Liver (tissue), 8 donors: ENCODE measurements at regions not wholly inside any gene's neighbourhood (a gene's known extent, or its start where the extent isn't known, plus 50 kb on each side); places are given as distances from the start of the nearest gene placed in this dataset.

Source experiments
- DNase-seq: peaks from one replicate; pipeline ENCODE4 v3.0.0-alpha.2; 2017; ENCODE audit warnings: low spot score
- H3K27ac ChIP-seq, 2 donors: one replicate each; pipeline ENCODE4 v1.7.0; 2013; ENCODE audit warnings: inconsistent platforms in 2 of 2, low read length in 2 of 2, control low read depth in 1 of 2, low read depth in 1 of 2, mild to moderate bottlenecking in 1 of 2
- H3K27me3 ChIP-seq, 4 donors: one replicate each; pipeline versions ENCODE4 v1.6.1 to v1.7.0; 2013; ENCODE audit warnings: low read length in 3 of 4, inconsistent platforms in 1 of 4, mild to moderate bottlenecking in 1 of 4, moderate library complexity in 1 of 4; ENCODE audit not compliant: control insufficient read depth in 4 of 4, insufficient read depth in 4 of 4
- H3K36me3 ChIP-seq, 4 donors: one replicate each; pipeline versions ENCODE4 v1.6.1 to v1.7.0; 2013; ENCODE audit warnings: low read length in 3 of 4, mild to moderate bottlenecking in 3 of 4, low read depth in 1 of 4, moderate library complexity in 1 of 4; ENCODE audit not compliant: control insufficient read depth in 4 of 4, insufficient read depth in 3 of 4
- H3K4me1 ChIP-seq, 4 donors: one replicate each; pipeline versions ENCODE4 v1.6.1 to v1.7.0; 2013; ENCODE audit warnings: low read length in 3 of 4, mild to moderate bottlenecking in 3 of 4, moderate library complexity in 1 of 4; ENCODE audit not compliant: control insufficient read depth in 4 of 4, insufficient read depth in 4 of 4
- H3K4me3 ChIP-seq, 3 donors: one replicate each; pipeline versions ENCODE4 v1.6.1 to v1.7.0; 2013; ENCODE audit warnings: low read length in 3 of 3, control low read depth in 1 of 3, low read depth in 1 of 3, mild to moderate bottlenecking in 1 of 3
- H3K9ac ChIP-seq, 2 donors: one replicate each; pipeline ENCODE4 v1.7.0; 2013; ENCODE audit warnings: low read length in 2 of 2, mild to moderate bottlenecking in 2 of 2, moderate library complexity in 2 of 2, control low read depth in 1 of 2, low read depth in 1 of 2
- H3K9me3 ChIP-seq, 4 donors: one replicate each; pipeline versions ENCODE4 v1.6.1 to v1.7.0; 2013; ENCODE audit warnings: low read length in 3 of 4; ENCODE audit not compliant: control insufficient read depth in 4 of 4
- EGR1 ChIP-seq, 2 donors: IDR thresholded peaks; 2 replicates each; pipeline ENCODE4 v1.6.1; 2016 to 2018; ENCODE audit warnings: antibody characterized with exemption in 2 of 2, low read depth in 2 of 2
- FOXA1 ChIP-seq: IDR thresholded peaks from 2 replicates; pipeline ENCODE4 v1.6.1; 2016; ENCODE audit warnings: antibody characterized with exemption
- FOXA2 ChIP-seq: IDR thresholded peaks from 2 replicates; pipeline ENCODE4 v1.6.1; 2016; ENCODE audit warnings: antibody characterized with exemption
- GABPA ChIP-seq, 2 donors: IDR thresholded peaks in 1 of 2; conservative IDR thresholded peaks in 1 of 2; 2 replicates each; pipeline ENCODE4 v1.6.1; 2016; ENCODE audit warnings: antibody characterized with exemption in 2 of 2, mild to moderate bottlenecking in 1 of 2, moderate library complexity in 1 of 2
- HNF4A ChIP-seq, 2 donors: conservative IDR thresholded peaks; 2 replicates each; pipeline ENCODE4 v1.6.1; 2016; ENCODE audit warnings: antibody characterized with exemption in 2 of 2, mild to moderate bottlenecking in 2 of 2
- HNF4G ChIP-seq: IDR thresholded peaks from 2 replicates; pipeline ENCODE4 v1.6.1; 2016; ENCODE audit warnings: antibody characterized with exemption
- JUND ChIP-seq, 2 donors: IDR thresholded peaks; 2 replicates each; pipeline ENCODE4 v1.6.1; 2016; ENCODE audit warnings: antibody characterized with exemption in 2 of 2
- NR2F2 ChIP-seq: IDR thresholded peaks from 2 replicates; pipeline ENCODE4 v1.6.1; 2016; ENCODE audit warnings: antibody characterized with exemption
- RAD21 ChIP-seq, 2 donors: IDR thresholded peaks; 2 replicates each; pipeline ENCODE4 v1.6.1; 2016; ENCODE audit warnings: antibody characterized with exemption in 2 of 2, mild to moderate bottlenecking in 2 of 2
- RXRA ChIP-seq, 2 donors: IDR thresholded peaks; 2 replicates each; pipeline ENCODE4 v1.6.1; 2017 to 2018; ENCODE audit warnings: antibody characterized with exemption in 2 of 2, mild to moderate bottlenecking in 1 of 2
- SP1 ChIP-seq: IDR thresholded peaks from 2 replicates; pipeline ENCODE4 v1.6.1; 2018; ENCODE audit warnings: antibody characterized with exemption, mild to moderate bottlenecking
- TAF1 ChIP-seq: conservative IDR thresholded peaks from 2 replicates; pipeline ENCODE4 v1.6.1; 2016; ENCODE audit warnings: antibody characterized with exemption, mild to moderate bottlenecking
- YY1 ChIP-seq: IDR thresholded peaks from 2 replicates; pipeline ENCODE4 v1.6.1; 2016; ENCODE audit warnings: antibody characterized with exemption, mild to moderate bottlenecking
- WGBS: extraction: QIAGEN DNeasy Blood & Tissue Kit; methylation state at CpG from one replicate; pipeline ENCODE4 v1.1.7; 2013; 5-methylcytosine and 5-hydroxymethylcytosine counted together
- TF ChIP-seq, protein P1 (sequence below): IDR thresholded peaks from 2 replicates; pipeline ENCODE4 v1.6.1; 2016; ENCODE audit warnings: antibody characterized with exemption
- TF ChIP-seq, protein P2 (sequence below): fragments of 150-350 bp; IDR thresholded peaks from 2 replicates; pipeline ENCODE4 v1.5.1; 2017; ENCODE audit warnings: improper control_type of control experiment, low read depth, low read length; ENCODE audit not compliant: missing input control
- TF ChIP-seq, protein P3 (sequence below): IDR thresholded peaks from 2 replicates; pipeline ENCODE4 v1.6.1; 2016; ENCODE audit warnings: antibody characterized with exemption
- TF ChIP-seq, protein P4 (sequence below): IDR thresholded peaks from 2 replicates; pipeline ENCODE4 v1.6.1; 2016; ENCODE audit warnings: antibody characterized with exemption, mild to moderate bottlenecking
- TF ChIP-seq, protein P5 (sequence below): IDR thresholded peaks from 2 replicates; pipeline ENCODE4 v1.6.1; 2016; ENCODE audit warnings: antibody characterized with exemption
- donor health status: healthy.
- donor health status: healthy.
- donor health status: healthy.
- donor health status: healthy.
- donor health status: healthy.

DNA sequence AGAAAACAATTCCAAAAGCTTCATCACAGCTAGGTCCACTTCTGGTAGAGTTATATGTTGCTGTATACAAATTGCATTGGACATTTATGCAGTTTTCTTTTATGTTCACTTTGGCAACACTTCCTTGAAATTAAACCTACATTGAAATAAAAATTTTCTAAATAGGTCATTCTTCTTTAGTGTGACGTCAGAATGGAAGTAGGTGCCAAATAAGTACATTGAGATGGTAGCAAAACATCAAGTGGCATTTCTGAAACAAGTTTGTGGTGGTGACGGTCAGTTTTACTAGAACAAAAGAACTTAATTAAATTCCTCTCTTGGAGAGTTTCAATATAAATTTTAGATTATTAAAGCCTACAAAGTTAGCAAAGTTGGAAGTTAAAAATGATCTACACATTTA is 895.1 kb downstream of the CDH9 start:
- 69% methylated on average over 2 of the region's 2 CpGs for WGBS
- no peaks in the 10 kb centered on the region for H3K36me3 ChIP-seq
- no peak for DNase-seq
- no peak overlapping the region for H3K27ac ChIP-seq
- no peaks in the 10 kb centered on the region for H3K4me1 ChIP-seq
- H3K4me3 ChIP-seq, result no peak overlapping the region
- TF ChIP-seq JUND (IDR thresholded peaks at IDR 0.05) (no peak), NR2F2 (no peak), HNF4G (no peak), GABPA (IDR thresholded peaks at IDR 0.05 in 1 of 2, conservative IDR thresholded peaks at IDR 0.05 in 1 of 2) (no peak), EGR1 (IDR thresholded peaks at IDR 0.05; ENCODE audit: low read depth in 2 of 2) (no peak), FOXA2 (no peak), YY1 (no peak), TAF1 (no peak), FOXA1 (no peak), RAD21 (IDR thresholded peaks at IDR 0.05) (no peak), RXRA (IDR thresholded peaks at IDR 0.05) (no peak), SP1 (no peak)
- TF ChIP-seq, protein P1, sequence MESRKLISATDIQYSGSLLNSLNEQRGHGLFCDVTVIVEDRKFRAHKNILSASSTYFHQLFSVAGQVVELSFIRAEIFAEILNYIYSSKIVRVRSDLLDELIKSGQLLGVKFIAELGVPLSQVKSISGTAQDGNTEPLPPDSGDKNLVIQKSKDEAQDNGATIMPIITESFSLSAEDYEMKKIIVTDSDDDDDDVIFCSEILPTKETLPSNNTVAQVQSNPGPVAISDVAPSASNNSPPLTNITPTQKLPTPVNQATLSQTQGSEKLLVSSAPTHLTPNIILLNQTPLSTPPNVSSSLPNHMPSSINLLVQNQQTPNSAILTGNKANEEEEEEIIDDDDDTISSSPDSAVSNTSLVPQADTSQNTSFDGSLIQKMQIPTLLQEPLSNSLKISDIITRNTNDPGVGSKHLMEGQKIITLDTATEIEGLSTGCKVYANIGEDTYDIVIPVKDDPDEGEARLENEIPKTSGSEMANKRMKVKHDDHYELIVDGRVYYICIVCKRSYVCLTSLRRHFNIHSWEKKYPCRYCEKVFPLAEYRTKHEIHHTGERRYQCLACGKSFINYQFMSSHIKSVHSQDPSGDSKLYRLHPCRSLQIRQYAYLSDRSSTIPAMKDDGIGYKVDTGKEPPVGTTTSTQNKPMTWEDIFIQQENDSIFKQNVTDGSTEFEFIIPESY, result no peak
- TF ChIP-seq, protein P2, sequence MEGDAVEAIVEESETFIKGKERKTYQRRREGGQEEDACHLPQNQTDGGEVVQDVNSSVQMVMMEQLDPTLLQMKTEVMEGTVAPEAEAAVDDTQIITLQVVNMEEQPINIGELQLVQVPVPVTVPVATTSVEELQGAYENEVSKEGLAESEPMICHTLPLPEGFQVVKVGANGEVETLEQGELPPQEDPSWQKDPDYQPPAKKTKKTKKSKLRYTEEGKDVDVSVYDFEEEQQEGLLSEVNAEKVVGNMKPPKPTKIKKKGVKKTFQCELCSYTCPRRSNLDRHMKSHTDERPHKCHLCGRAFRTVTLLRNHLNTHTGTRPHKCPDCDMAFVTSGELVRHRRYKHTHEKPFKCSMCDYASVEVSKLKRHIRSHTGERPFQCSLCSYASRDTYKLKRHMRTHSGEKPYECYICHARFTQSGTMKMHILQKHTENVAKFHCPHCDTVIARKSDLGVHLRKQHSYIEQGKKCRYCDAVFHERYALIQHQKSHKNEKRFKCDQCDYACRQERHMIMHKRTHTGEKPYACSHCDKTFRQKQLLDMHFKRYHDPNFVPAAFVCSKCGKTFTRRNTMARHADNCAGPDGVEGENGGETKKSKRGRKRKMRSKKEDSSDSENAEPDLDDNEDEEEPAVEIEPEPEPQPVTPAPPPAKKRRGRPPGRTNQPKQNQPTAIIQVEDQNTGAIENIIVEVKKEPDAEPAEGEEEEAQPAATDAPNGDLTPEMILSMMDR, result no peak
- TF ChIP-seq, protein P3, sequence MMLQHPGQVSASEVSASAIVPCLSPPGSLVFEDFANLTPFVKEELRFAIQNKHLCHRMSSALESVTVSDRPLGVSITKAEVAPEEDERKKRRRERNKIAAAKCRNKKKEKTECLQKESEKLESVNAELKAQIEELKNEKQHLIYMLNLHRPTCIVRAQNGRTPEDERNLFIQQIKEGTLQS, result no peak
- TF ChIP-seq, protein P4, sequence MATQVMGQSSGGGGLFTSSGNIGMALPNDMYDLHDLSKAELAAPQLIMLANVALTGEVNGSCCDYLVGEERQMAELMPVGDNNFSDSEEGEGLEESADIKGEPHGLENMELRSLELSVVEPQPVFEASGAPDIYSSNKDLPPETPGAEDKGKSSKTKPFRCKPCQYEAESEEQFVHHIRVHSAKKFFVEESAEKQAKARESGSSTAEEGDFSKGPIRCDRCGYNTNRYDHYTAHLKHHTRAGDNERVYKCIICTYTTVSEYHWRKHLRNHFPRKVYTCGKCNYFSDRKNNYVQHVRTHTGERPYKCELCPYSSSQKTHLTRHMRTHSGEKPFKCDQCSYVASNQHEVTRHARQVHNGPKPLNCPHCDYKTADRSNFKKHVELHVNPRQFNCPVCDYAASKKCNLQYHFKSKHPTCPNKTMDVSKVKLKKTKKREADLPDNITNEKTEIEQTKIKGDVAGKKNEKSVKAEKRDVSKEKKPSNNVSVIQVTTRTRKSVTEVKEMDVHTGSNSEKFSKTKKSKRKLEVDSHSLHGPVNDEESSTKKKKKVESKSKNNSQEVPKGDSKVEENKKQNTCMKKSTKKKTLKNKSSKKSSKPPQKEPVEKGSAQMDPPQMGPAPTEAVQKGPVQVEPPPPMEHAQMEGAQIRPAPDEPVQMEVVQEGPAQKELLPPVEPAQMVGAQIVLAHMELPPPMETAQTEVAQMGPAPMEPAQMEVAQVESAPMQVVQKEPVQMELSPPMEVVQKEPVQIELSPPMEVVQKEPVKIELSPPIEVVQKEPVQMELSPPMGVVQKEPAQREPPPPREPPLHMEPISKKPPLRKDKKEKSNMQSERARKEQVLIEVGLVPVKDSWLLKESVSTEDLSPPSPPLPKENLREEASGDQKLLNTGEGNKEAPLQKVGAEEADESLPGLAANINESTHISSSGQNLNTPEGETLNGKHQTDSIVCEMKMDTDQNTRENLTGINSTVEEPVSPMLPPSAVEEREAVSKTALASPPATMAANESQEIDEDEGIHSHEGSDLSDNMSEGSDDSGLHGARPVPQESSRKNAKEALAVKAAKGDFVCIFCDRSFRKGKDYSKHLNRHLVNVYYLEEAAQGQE, result no peak
- TF ChIP-seq, protein P5, sequence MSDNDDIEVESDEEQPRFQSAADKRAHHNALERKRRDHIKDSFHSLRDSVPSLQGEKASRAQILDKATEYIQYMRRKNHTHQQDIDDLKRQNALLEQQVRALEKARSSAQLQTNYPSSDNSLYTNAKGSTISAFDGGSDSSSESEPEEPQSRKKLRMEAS, result no peak
- H3K27me3 ChIP-seq, result no peaks in the 10 kb centered on the region
- H3K9ac ChIP-seq, result no peak overlapping the region
- no peaks in the 10 kb centered on the region for H3K9me3 ChIP-seq

DNA sequence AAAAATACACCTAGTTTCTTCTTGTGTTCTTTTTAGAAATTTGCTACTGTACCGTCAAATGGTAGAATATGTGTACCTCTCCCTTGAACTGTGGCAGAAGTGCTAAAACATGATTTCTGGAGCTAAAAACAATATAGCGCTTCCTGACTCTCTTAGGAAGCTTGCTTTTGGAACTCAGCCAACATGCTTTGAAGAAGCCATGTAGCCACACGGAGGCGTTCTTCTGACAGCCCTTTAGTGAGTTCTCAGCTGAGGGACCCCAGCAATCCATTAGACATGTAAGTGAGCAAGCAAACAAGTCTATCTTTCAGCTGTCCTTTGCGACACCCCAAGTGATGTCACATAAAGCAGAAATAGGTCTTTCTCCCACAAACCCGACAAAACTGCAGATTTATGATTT is 917.0 kb downstream of the CDH9 start:
- Histone ChIP-seq H3K27ac (no peak overlapping the region), H3K9ac (no peak overlapping the region), H3K4me1 (no peaks in the 10 kb centered on the region), H3K27me3 (no peaks in the 10 kb centered on the region), H3K36me3 (no peaks in the 10 kb centered on the region), H3K4me3 (no peak overlapping the region), H3K9me3 (no peaks in the 10 kb centered on the region)
- no peak for DNase-seq
- WGBS, result 48% methylated on average over 6 of the region's 6 CpGs
- TF ChIP-seq SP1 (no peak), FOXA2 (no peak), HNF4G (no peak), YY1 (no peak), NR2F2 (no peak), GABPA (IDR thresholded peaks at IDR 0.05 in 1 of 2, conservative IDR thresholded peaks at IDR 0.05 in 1 of 2) (no peak), TAF1 (no peak), HNF4A (conservative IDR thresholded peaks at IDR 0.05) (no peak), JUND (IDR thresholded peaks at IDR 0.05) (no peak)
- TF ChIP-seq, protein P1, result no peak
- TF ChIP-seq, protein P3, result no peak
- TF ChIP-seq, protein P4, result no peak
